ENCODE measurements at regions not wholly inside any gene's neighbourhood (a gene's known extent, or its start where the extent isn't known, plus 50 kb on each side); places are given as distances from the start of the nearest gene placed in this dataset.

DNA sequence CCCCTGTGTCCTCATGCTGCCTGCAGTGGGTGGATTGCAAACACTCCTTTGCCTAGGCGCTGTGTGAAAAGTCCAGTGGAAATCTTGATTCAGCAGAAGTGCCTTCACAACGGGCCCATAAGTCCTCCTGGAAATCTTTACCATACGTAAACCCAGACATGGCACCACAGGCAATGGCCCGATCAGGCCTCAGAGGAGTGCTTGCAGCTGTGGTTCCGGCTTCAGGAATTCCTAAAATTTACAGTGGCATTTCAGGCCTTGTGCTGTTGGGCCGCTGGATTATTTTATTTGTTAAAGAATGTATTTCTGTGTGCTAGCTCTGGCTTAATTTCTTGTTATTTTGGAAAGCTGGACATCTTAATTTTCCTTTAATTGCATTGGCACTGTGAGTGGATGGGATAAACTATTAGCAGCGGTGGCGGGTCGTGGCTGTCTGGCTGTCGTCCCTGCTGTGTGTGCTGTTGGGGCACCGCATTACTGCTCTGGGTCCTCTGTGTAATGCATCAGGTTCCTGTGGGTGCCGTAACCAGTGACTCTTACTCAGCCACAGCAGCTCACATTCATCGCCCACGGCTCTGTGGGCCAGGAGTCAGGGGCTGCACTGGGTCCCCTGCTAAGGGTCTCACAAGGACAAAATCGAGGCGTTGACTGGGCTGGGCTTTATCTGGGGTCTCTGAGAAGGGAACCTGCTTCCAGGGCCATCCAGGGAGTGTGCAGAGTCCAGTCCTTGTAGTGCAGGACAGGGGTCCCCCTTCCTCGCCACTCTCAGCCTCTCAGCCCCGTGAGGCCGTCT is 73.1 kb downstream of the RTP5 start:
- Histone ChIP-seq H2BK12ac (ENCODE audit: low read depth, low read length) (no peak overlapping the region), H3K27me3 (replicated peaks in 1 of 4; ENCODE audit: control insufficient read depth in 3 of 4, extremely low read depth in 1 of 4, insufficient read depth in 3 of 4, low read length in 3 of 4) (peaks cover 0 to 15% (median 8%) of the 10 kb centered on the region in 4 experiments; a peak in 3 of 7 replicates), H2BK5ac (ENCODE audit: low read depth, low read length) (no peak overlapping the region), H3K9me3 (ENCODE audit: insufficient read depth in 2 of 2, low read depth in 1 of 2, low read length in 1 of 2) (peaks cover 8 to 10% of the 10 kb centered on the region in 2 experiments; a peak in 3 of 4 replicates), H3K56ac (replicated peaks; ENCODE audit: insufficient read length, low read depth, low read length) (no peak overlapping the region), H4K20me1 (replicated peaks in 1 of 2; ENCODE audit: control insufficient read depth in 1 of 2, insufficient read depth in 2 of 2, low read length in 2 of 2) (peaks cover 2 to 10% of the 10 kb centered on the region in 2 experiments), H3K9ac (replicated peaks in 1 of 4; ENCODE audit: extremely low read depth in 1 of 4, low read depth in 3 of 4, low read length in 3 of 4) (no peak overlapping the region), H3K36me3 (ENCODE audit: control insufficient read depth in 2 of 4, insufficient read depth in 4 of 4, low read length in 3 of 4) (no peaks in the 10 kb centered on the region), H3K27ac (ENCODE audit: low read depth, low read length) (no peak overlapping the region), H2BK20ac (ENCODE audit: low read length) (no peak overlapping the region), H3K18ac (ENCODE audit: extremely low read depth, low read length) (no peak overlapping the region), H4K91ac (replicated peaks; ENCODE audit: insufficient read length, low read length) (no peak overlapping the region), H2BK15ac (ENCODE audit: low read length) (no peak overlapping the region), H2AFZ (ENCODE audit: low read length) (no peak overlapping the region), H3K79me2 (ENCODE audit: control insufficient read depth in 1 of 2, insufficient read depth in 2 of 2, low read length in 2 of 2) (no peaks in the 10 kb centered on the region), H2BK120ac (replicated peaks; ENCODE audit: low read depth, low read length) (no peak overlapping the region), H3K14ac (ENCODE audit: insufficient read length) (no peak overlapping the region), H4K8ac (ENCODE audit: extremely low read depth, insufficient read depth, low read length) (no peak overlapping the region), H3K4ac (replicated peaks; ENCODE audit: insufficient read length, low read depth, low read length) (peak overlapping the region; percentile 14), H3K79me1 (ENCODE audit: low read depth, low read length) (no peaks in the 10 kb centered on the region), H4K5ac (ENCODE audit: insufficient read length, low read depth, low read length) (no peak overlapping the region), H3K4me2 (ENCODE audit: insufficient read depth in 1 of 2, low read depth in 2 of 2, low read length in 2 of 2) (no peak overlapping the region), H2AK5ac (ENCODE audit: low read depth, low read length) (no peak overlapping the region), H3K23ac (ENCODE audit: insufficient read length) (no peak overlapping the region), H3K23me2 (ENCODE audit: low read depth, low read length) (peaks cover 5% of the 10 kb centered on the region; the same call in 1 of the 2 replicates), H3K4me1 (replicated peaks in 1 of 4; ENCODE audit: control insufficient read depth in 3 of 4, insufficient read depth in 4 of 4, low read length in 3 of 4) (peaks cover 0 to 18% (median 8%) of the 10 kb centered on the region in 4 experiments; a peak in 4 of 7 replicates), H3K4me3 (ENCODE audit: extremely low read depth in 1 of 4, insufficient read depth in 2 of 4, low read depth in 3 of 4, low read length in 4 of 4) (no peak overlapping the region)
- WGBS, 2 experiments (ENCODE audit: extremely low coverage in 1 of 2, insufficient coverage in 1 of 2, insufficient read length in 1 of 2, insufficient replicate concordance in 2 of 2, low coverage in 1 of 2, low lambda C conversion rate in 2 of 2, missing lambda C conversion rate in 1 of 2): 86% methylated on average over 19 of the region's 19 CpGs; no CpG with 5 or more reads in 1 of the 2 experiments
- no peak for FAIRE-seq
- ChIA-PET CTCF (ENCODE audit: partially characterized antibody) (interaction anchor here (1.2 kb wide), 1 partner anchor 8 kb away, joined by 6 read pairs; no protein-coding TSS in a partner anchor), POLR2A (ENCODE audit: partially characterized antibody) (no interaction called here)
- no peak for DNase-seq (ENCODE audit: low read depth in 1 of 2, low spot score in 2 of 2)
- TF ChIP-seq KDM1A (IDR thresholded peaks at IDR 0.05; ENCODE audit: borderline replicate concordance, low read length) (no peak), POU5F1 (IDR thresholded peaks at IDR 0.05; ENCODE audit: low read depth, low read length) (no peak), SRF (IDR thresholded peaks at IDR 0.05; ENCODE audit: low read depth, low read length) (no peak)
- TF ChIP-seq, protein P1, sequence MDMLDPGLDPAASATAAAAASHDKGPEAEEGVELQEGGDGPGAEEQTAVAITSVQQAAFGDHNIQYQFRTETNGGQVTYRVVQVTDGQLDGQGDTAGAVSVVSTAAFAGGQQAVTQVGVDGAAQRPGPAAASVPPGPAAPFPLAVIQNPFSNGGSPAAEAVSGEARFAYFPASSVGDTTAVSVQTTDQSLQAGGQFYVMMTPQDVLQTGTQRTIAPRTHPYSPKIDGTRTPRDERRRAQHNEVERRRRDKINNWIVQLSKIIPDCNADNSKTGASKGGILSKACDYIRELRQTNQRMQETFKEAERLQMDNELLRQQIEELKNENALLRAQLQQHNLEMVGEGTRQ (IDR thresholded peaks at IDR 0.05; ENCODE audit: low read length): no peak

Data from H1 (cell line).